C4-2B (cell line): ENCODE measurements at regions not wholly inside any gene's neighbourhood (a gene's known extent, or its start where the extent isn't known, plus 50 kb on each side); places are given as distances from the start of the nearest gene placed in this dataset.

Experiments
- H3K27ac ChIP-seq: fragments of 450-650 bp; 2 replicates; pipeline ENCODE4 v1.5.1; 2017
- CTCF ChIP-seq: fragments of 450-650 bp; conservative IDR thresholded peaks from 2 replicates; pipeline ENCODE4 v1.5.1; 2017; ENCODE audit warnings: mild to moderate bottlenecking
- ZFX ChIP-seq: fragments of 450-650 bp; IDR thresholded peaks from 2 replicates; pipeline ENCODE4 v1.6.1; 2017

- TF ChIP-seq CTCF, result no peak; the same call in none of the 2 replicates
- TF ChIP-seq ZFX, result no peak
- no peak overlapping the region for H3K27ac ChIP-seq
These were observed 271.5 kb downstream of the TUSC7 start for GRCh38 chr3:116981089-116981488.

GRCh38 chr3:116984301-116984700 is 274.7 kb downstream of the TUSC7 start:
- H3K27ac ChIP-seq, result no peak overlapping the region
- TF ChIP-seq ZFX (no peak), CTCF (no peak)

- no peak for TF ChIP-seq ZFX
- H3K27ac ChIP-seq, result no peak overlapping the region
These were observed 284.8 kb downstream of the TUSC7 start for GRCh38 chr3:116994351-116994879.

GRCh38 chr3:117003501-117003900 is 293.9 kb downstream of the TUSC7 start:
- H3K27ac ChIP-seq, result no peak overlapping the region
- TF ChIP-seq ZFX (no peak), CTCF (no peak)

GRCh38 chr3:117005274-117005673 is 295.7 kb downstream of the TUSC7 start:
- TF ChIP-seq CTCF (no peak), ZFX (no peak)
- no peak overlapping the region for H3K27ac ChIP-seq

- no peak overlapping the region for H3K27ac ChIP-seq
- TF ChIP-seq CTCF (no peak), ZFX (no peak)
These were observed 296.4 kb downstream of the TUSC7 start for GRCh38 chr3:117005911-117006522.

GRCh38 chr3:117010318-117010717 is 300.7 kb downstream of the TUSC7 start:
- no peak overlapping the region for H3K27ac ChIP-seq
- TF ChIP-seq CTCF (no peak), ZFX (no peak)

GRCh38 chr3:117011687-117012250 is 302.2 kb downstream of the TUSC7 start:
- H3K27ac ChIP-seq, result no peak overlapping the region
- no peak for TF ChIP-seq CTCF
- no peak for TF ChIP-seq ZFX
